Right lobe of liver (tissue), 4 donors: ENCODE measurements at regions not wholly inside any gene's neighbourhood (a gene's known extent, or its start where the extent isn't known, plus 50 kb on each side); places are given as distances from the start of the nearest gene placed in this dataset.

ENCODE experiments used
- POLR2A ChIP-seq: fragments of 450-650 bp; IDR thresholded peaks from one replicate; pipeline ENCODE4 v1.6.1; 2017; ENCODE audit warnings: antibody characterized with exemption, mild to moderate bottlenecking
- TF ChIP-seq, protein P1 (sequence below), 4 donors: fragments of 200-600 bp in 3 of 4; fragments of 450-650 bp in 1 of 4; IDR thresholded peaks; one replicate each; pipeline versions ENCODE4 v1.5.1 to v1.8.0; 2016 to 2022; ENCODE audit warnings: antibody characterized with exemption in 4 of 4, mild to moderate bottlenecking in 2 of 4
- donor health status: DM: no; HTN: no; CAD: no.
- donor health status: DM: no; HTN: no; CAD: no.
- donor health status: DM: no; HTN: yes; CAD: no.

- TF ChIP-seq, protein P1, sequence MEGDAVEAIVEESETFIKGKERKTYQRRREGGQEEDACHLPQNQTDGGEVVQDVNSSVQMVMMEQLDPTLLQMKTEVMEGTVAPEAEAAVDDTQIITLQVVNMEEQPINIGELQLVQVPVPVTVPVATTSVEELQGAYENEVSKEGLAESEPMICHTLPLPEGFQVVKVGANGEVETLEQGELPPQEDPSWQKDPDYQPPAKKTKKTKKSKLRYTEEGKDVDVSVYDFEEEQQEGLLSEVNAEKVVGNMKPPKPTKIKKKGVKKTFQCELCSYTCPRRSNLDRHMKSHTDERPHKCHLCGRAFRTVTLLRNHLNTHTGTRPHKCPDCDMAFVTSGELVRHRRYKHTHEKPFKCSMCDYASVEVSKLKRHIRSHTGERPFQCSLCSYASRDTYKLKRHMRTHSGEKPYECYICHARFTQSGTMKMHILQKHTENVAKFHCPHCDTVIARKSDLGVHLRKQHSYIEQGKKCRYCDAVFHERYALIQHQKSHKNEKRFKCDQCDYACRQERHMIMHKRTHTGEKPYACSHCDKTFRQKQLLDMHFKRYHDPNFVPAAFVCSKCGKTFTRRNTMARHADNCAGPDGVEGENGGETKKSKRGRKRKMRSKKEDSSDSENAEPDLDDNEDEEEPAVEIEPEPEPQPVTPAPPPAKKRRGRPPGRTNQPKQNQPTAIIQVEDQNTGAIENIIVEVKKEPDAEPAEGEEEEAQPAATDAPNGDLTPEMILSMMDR (IDR thresholded peaks at IDR 0.05): no peak
- TF ChIP-seq POLR2A: no peak
These were observed 249.6 kb downstream of the GPAM start for GRCh38 chr10:111933937-111934336.
